Stomach (tissue), 4 donors: ENCODE measurements at regions not wholly inside any gene's neighbourhood (a gene's known extent, or its start where the extent isn't known, plus 50 kb on each side); places are given as distances from the start of the nearest gene placed in this dataset.

Source experiments
- CTCF ChIP-seq, 7 experiments: fragments of 450-650 bp in 4 of 7; fragments of 200-600 bp in 3 of 7; sonication (generic) in 3 of 7; IDR thresholded peaks; one replicate each; pipeline ENCODE4 v1.5.1; 2016 to 2019; ENCODE audit warnings: antibody characterized with exemption in 7 of 7, control low read depth in 2 of 7, mild to moderate bottlenecking in 1 of 7
- EP300 ChIP-seq: sonication (generic); formaldehyde crosslinking; IDR thresholded peaks from one replicate; pipeline ENCODE4 v1.6.1; 2017; ENCODE audit warnings: antibody characterized with exemption
- POLR2A ChIP-seq, 4 donors: fragments of 450-650 bp; IDR thresholded peaks; one replicate each; pipeline ENCODE4 v1.6.1; 2016; ENCODE audit warnings: antibody characterized with exemption in 4 of 4, control low read depth in 2 of 4, mild to moderate bottlenecking in 1 of 4, moderate library complexity in 1 of 4
- POLR2AphosphoS5 ChIP-seq, 3 donors: sonication (generic); formaldehyde crosslinking; IDR thresholded peaks; one replicate each; pipeline ENCODE4 v1.6.1; 2016; ENCODE audit warnings: antibody characterized with exemption in 3 of 3

- no peak for TF ChIP-seq POLR2A (IDR thresholded peaks at IDR 0.05)
- no peak for TF ChIP-seq POLR2AphosphoS5 (IDR thresholded peaks at IDR 0.05)
- TF ChIP-seq CTCF (IDR thresholded peaks at IDR 0.05), result no peak
- TF ChIP-seq EP300, result no peak
These were observed 87.3 kb upstream of the ZNF81 start for GRCh38 chrX:47749185-47749967.
